Mammary epithelial cell (primary cell): ENCODE measurements at regions not wholly inside any gene's neighbourhood (a gene's known extent, or its start where the extent isn't known, plus 50 kb on each side); places are given as distances from the start of the nearest gene placed in this dataset.

Source experiments
- EZH2 ChIP-seq: IDR thresholded peaks from 2 replicates; pipeline ENCODE4 v1.6.1; 2012; ENCODE audit warnings: low read length, inconsistent platforms, borderline replicate concordance
- TF ChIP-seq, protein P1 (sequence below), 2 donors: IDR thresholded peaks in 1 of 2; conservative IDR thresholded peaks in 1 of 2; 2 replicates each; pipeline ENCODE4 v1.5.1; 2011 to 2012; ENCODE audit warnings: inconsistent platforms in 2 of 2, low read length in 2 of 2, mild to moderate bottlenecking in 2 of 2, control low read depth in 1 of 2, low read depth in 1 of 2; ENCODE audit not compliant: insufficient read depth in 1 of 2; ENCODE audit errors: extremely low read depth in 1 of 2

DNA sequence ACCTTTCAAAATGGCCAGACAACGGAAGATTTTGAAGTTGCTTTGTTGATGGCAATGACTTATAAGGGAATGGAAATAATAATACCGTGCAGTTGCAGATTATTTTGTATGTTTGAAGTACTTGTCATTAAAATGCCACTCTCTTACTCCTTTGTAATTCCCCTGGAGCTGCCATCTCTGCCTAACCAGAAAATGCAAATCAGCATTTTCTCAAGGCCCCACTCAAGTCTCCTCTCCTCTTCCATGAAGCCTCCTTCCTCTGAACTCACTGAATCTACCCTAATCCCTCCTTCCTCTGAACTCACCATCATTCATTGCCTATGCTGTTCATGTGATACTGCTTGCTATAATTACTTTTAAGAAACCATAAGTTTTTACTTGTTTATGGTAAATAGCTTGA lies 60.2 kb upstream of the RBPJ start:
- TF ChIP-seq, protein P1, sequence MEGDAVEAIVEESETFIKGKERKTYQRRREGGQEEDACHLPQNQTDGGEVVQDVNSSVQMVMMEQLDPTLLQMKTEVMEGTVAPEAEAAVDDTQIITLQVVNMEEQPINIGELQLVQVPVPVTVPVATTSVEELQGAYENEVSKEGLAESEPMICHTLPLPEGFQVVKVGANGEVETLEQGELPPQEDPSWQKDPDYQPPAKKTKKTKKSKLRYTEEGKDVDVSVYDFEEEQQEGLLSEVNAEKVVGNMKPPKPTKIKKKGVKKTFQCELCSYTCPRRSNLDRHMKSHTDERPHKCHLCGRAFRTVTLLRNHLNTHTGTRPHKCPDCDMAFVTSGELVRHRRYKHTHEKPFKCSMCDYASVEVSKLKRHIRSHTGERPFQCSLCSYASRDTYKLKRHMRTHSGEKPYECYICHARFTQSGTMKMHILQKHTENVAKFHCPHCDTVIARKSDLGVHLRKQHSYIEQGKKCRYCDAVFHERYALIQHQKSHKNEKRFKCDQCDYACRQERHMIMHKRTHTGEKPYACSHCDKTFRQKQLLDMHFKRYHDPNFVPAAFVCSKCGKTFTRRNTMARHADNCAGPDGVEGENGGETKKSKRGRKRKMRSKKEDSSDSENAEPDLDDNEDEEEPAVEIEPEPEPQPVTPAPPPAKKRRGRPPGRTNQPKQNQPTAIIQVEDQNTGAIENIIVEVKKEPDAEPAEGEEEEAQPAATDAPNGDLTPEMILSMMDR (conservative IDR thresholded peaks at IDR 0.05 in 1 of 2, IDR thresholded peaks at IDR 0.05 in 1 of 2; ENCODE audit: extremely low read depth in 1 of 2, insufficient read depth in 1 of 2, low read depth in 1 of 2, low read length in 2 of 2): no peak
- no peak for TF ChIP-seq EZH2
